Glutamatergic neuron (in vitro differentiated cells): ENCODE measurements at regions not wholly inside any gene's neighbourhood (a gene's known extent, or its start where the extent isn't known, plus 50 kb on each side); places are given as distances from the start of the nearest gene placed in this dataset.

Experiments used
- DNase-seq: peaks from one replicate; pipeline ENCODE4 v3.0.0; 2022
- H3K27ac Mint-ChIP-seq: one replicate; pipeline ENCODE4 v1.8.0; 2020; ENCODE audit warnings: mild to moderate bottlenecking, mixed read lengths, inconsistent platforms; ENCODE audit not compliant: unreplicated experiment
- H3K27me3 Mint-ChIP-seq: one replicate; pipeline ENCODE4 v1.8.0; 2020; ENCODE audit warnings: mild to moderate bottlenecking, moderate library complexity, mixed read lengths, inconsistent platforms; ENCODE audit not compliant: unreplicated experiment
- H3K36me3 Mint-ChIP-seq: one replicate; pipeline ENCODE4 v1.8.0; 2020; ENCODE audit warnings: mild to moderate bottlenecking, mixed read lengths, inconsistent platforms; ENCODE audit not compliant: unreplicated experiment
- H3K4me1 Mint-ChIP-seq: one replicate; pipeline ENCODE4 v1.8.0; 2020; ENCODE audit warnings: mild to moderate bottlenecking, low read depth, mixed read lengths, inconsistent platforms; ENCODE audit not compliant: unreplicated experiment
- H3K4me3 Mint-ChIP-seq: one replicate; pipeline ENCODE4 v1.8.0; 2020; ENCODE audit warnings: mild to moderate bottlenecking, mixed read lengths, inconsistent platforms; ENCODE audit not compliant: unreplicated experiment
- H3K9me3 Mint-ChIP-seq: one replicate; pipeline ENCODE4 v1.8.0; 2020; ENCODE audit warnings: mild to moderate bottlenecking, moderate library complexity, mixed read lengths, inconsistent platforms; ENCODE audit not compliant: unreplicated experiment
- CTCF ChIP-seq: fragments of 200-600 bp; sonication (generic); IDR thresholded peaks from one replicate; pipeline ENCODE4 v1.5.0; 2021; ENCODE audit not compliant: partially characterized antibody, unreplicated experiment

GRCh38 chr22:34080433-34080832, 160.2 kb upstream of the LARGE1 start:
- H3K27ac Mint-ChIP-seq: no peak overlapping the region
- no peak for TF ChIP-seq CTCF
- H3K4me3 Mint-ChIP-seq: no peak overlapping the region
- H3K36me3 Mint-ChIP-seq: no peaks in the 10 kb centered on the region
- no peak for DNase-seq
- no peaks in the 10 kb centered on the region for H3K9me3 Mint-ChIP-seq
- H3K4me1 Mint-ChIP-seq: no peaks in the 10 kb centered on the region
- H3K27me3 Mint-ChIP-seq: no peaks in the 10 kb centered on the region

GRCh38 chr22:34096770-34097169, 176.5 kb upstream of the LARGE1 start:
- H3K4me3 Mint-ChIP-seq: no peak overlapping the region
- no peaks in the 10 kb centered on the region for H3K9me3 Mint-ChIP-seq
- no peak for TF ChIP-seq CTCF
- DNase-seq: no peak
- no peaks in the 10 kb centered on the region for H3K4me1 Mint-ChIP-seq
- H3K27me3 Mint-ChIP-seq: peaks cover 2% of the 10 kb centered on the region
- peaks cover 5% of the 10 kb centered on the region for H3K36me3 Mint-ChIP-seq
- no peak overlapping the region for H3K27ac Mint-ChIP-seq

- no peak for DNase-seq
- no peaks in the 10 kb centered on the region for H3K4me1 Mint-ChIP-seq
- TF ChIP-seq CTCF: no peak
- no peak overlapping the region for H3K27ac Mint-ChIP-seq
- no peaks in the 10 kb centered on the region for H3K9me3 Mint-ChIP-seq
- H3K27me3 Mint-ChIP-seq: peaks cover 2% of the 10 kb centered on the region
- H3K4me3 Mint-ChIP-seq: no peak overlapping the region
- peaks cover 5% of the 10 kb centered on the region for H3K36me3 Mint-ChIP-seq
These were observed 179.0 kb upstream of the LARGE1 start for GRCh38 chr22:34099278-34099677.

- no peak for DNase-seq
- Mint-ChIP-seq H3K36me3 (peaks cover 2% of the 10 kb centered on the region), H3K9me3 (no peaks in the 10 kb centered on the region), H3K4me3 (no peak overlapping the region), H3K27me3 (peaks cover 9% of the 10 kb centered on the region), H3K27ac (no peak overlapping the region), H3K4me1 (peaks cover 11% of the 10 kb centered on the region)
- TF ChIP-seq CTCF: no peak
These were observed 182.4 kb upstream of the LARGE1 start for GRCh38 chr22:34102633-34103032.

- peak; percentile 84 for DNase-seq
- Mint-ChIP-seq H3K27ac (no peak overlapping the region), H3K27me3 (peaks cover 12% of the 10 kb centered on the region), H3K9me3 (no peaks in the 10 kb centered on the region), H3K36me3 (no peaks in the 10 kb centered on the region), H3K4me1 (peaks cover 11% of the 10 kb centered on the region), H3K4me3 (no peak overlapping the region)
- TF ChIP-seq CTCF: peak; percentile 75
These were observed 185.3 kb upstream of the LARGE1 start for GRCh38 chr22:34105461-34106062.
